ENCODE measurements at regions not wholly inside any gene's neighbourhood (a gene's known extent, or its start where the extent isn't known, plus 50 kb on each side); places are given as distances from the start of the nearest gene placed in this dataset.

DNA sequence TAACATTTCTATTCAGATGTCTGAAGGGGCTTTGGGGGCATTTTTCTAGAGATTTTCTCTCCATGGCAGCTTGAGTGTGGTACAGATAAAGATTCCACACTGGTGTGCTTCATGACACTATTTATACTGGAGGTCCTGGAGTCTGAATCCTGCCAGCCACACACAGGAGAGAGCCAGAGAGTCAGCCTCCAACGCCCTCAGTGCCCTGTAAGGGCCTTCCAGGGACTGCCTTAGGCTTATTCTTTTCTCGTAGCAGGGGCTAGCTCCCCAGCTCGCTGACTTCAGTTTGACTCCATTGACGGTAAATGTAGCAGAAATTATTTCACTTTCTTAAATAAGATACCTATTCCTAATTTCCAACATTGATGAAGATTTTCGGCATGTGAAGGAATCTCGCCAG is 100.9 kb downstream of the VSTM2A start:
- TF ChIP-seq, protein P1, sequence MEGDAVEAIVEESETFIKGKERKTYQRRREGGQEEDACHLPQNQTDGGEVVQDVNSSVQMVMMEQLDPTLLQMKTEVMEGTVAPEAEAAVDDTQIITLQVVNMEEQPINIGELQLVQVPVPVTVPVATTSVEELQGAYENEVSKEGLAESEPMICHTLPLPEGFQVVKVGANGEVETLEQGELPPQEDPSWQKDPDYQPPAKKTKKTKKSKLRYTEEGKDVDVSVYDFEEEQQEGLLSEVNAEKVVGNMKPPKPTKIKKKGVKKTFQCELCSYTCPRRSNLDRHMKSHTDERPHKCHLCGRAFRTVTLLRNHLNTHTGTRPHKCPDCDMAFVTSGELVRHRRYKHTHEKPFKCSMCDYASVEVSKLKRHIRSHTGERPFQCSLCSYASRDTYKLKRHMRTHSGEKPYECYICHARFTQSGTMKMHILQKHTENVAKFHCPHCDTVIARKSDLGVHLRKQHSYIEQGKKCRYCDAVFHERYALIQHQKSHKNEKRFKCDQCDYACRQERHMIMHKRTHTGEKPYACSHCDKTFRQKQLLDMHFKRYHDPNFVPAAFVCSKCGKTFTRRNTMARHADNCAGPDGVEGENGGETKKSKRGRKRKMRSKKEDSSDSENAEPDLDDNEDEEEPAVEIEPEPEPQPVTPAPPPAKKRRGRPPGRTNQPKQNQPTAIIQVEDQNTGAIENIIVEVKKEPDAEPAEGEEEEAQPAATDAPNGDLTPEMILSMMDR (IDR thresholded peaks at IDR 0.05 in 4 of 5, conservative IDR thresholded peaks at IDR 0.05 in 1 of 5) = no peak
- no peak for TF ChIP-seq POLR2A (IDR thresholded peaks at IDR 0.05)
